H9 (cell line): ENCODE measurements at regions not wholly inside any gene's neighbourhood (a gene's known extent, or its start where the extent isn't known, plus 50 kb on each side); places are given as distances from the start of the nearest gene placed in this dataset.

Source experiments
- DNase-seq: peaks from one replicate; pipeline ENCODE4 v3.0.0-alpha.2; 2017
- H2AFZ ChIP-seq: one replicate; pipeline ENCODE4 v1.6.1; 2013; ENCODE audit warnings: mild to moderate bottlenecking, low read length, control low read depth, moderate library complexity
- H2AK5ac ChIP-seq: 2 replicates; pipeline ENCODE4 v1.6.1; 2013; ENCODE audit warnings: low read length, control low read depth, mixed read lengths; ENCODE audit not compliant: insufficient read length
- H2BK120ac ChIP-seq: one replicate; pipeline ENCODE4 v1.6.1; 2013; ENCODE audit warnings: low read depth, mild to moderate bottlenecking, low read length, control low read depth, inconsistent platforms; ENCODE audit not compliant: poor library complexity, severe bottlenecking
- H2BK12ac ChIP-seq: 2 replicates; pipeline ENCODE4 v1.6.1; 2013; ENCODE audit warnings: low read length, control low read depth, mixed read lengths, low read depth; ENCODE audit not compliant: insufficient read length
- H2BK15ac ChIP-seq: 2 replicates; pipeline ENCODE4 v1.6.1; 2013; ENCODE audit warnings: low read depth, low read length, control low read depth
- H2BK20ac ChIP-seq: one replicate; pipeline ENCODE4 v1.6.1; 2013; ENCODE audit warnings: low read depth, mild to moderate bottlenecking, low read length, control low read depth, inconsistent platforms; ENCODE audit not compliant: poor library complexity, severe bottlenecking
- H2BK5ac ChIP-seq: 2 replicates; pipeline ENCODE4 v1.6.1; 2013; ENCODE audit warnings: low read length, control low read depth, mixed read lengths; ENCODE audit not compliant: insufficient read length
- H3K14ac ChIP-seq: 2 replicates; pipeline ENCODE4 v1.6.1; 2013; ENCODE audit warnings: low read length, control low read depth; ENCODE audit not compliant: insufficient read depth
- H3K18ac ChIP-seq: 2 replicates; pipeline ENCODE4 v1.6.1; 2013; ENCODE audit warnings: low read depth, mild to moderate bottlenecking, mixed read lengths, low read length, control low read depth; ENCODE audit not compliant: insufficient read length
- H3K23ac ChIP-seq: 2 replicates; pipeline ENCODE4 v1.6.1; 2013; ENCODE audit warnings: low read length, control low read depth, mixed read lengths, low read depth; ENCODE audit not compliant: insufficient read length
- H3K23me2 ChIP-seq: 2 replicates; pipeline ENCODE4 v1.6.1; 2013; ENCODE audit warnings: low read depth, mild to moderate bottlenecking, mixed read lengths, low read length, control low read depth; ENCODE audit not compliant: insufficient read length, poor library complexity, severe bottlenecking
- H3K27ac ChIP-seq: 2 replicates; pipeline ENCODE4 v1.5.1; 2013; ENCODE audit warnings: low read length, control low read depth, mixed read lengths, low read depth; ENCODE audit not compliant: insufficient read length
- H3K27me3 ChIP-seq: 2 replicates; pipeline ENCODE4 v1.6.1; 2013; ENCODE audit warnings: low read length, control low read depth, inconsistent platforms; ENCODE audit not compliant: insufficient read depth
- H3K4ac ChIP-seq: 2 replicates; pipeline ENCODE4 v1.6.1; 2013; ENCODE audit warnings: low read depth, mild to moderate bottlenecking, control low read depth, inconsistent platforms, low read length, moderate library complexity
- H3K4me1 ChIP-seq: 2 replicates; pipeline ENCODE4 v1.6.1; 2013; ENCODE audit warnings: low read length, control low read depth, inconsistent platforms; ENCODE audit not compliant: insufficient read depth
- H3K4me2 ChIP-seq: 2 replicates; pipeline ENCODE4 v1.6.1; 2013; ENCODE audit warnings: low read length, control low read depth, mixed read lengths; ENCODE audit not compliant: insufficient read length, insufficient read depth
- H3K56ac ChIP-seq: 2 replicates; pipeline ENCODE4 v1.6.1; 2013; ENCODE audit warnings: low read depth, mild to moderate bottlenecking, mixed read lengths, low read length, control low read depth; ENCODE audit not compliant: insufficient read length
- H3K79me1 ChIP-seq: 2 replicates; pipeline ENCODE4 v1.6.1; 2013; ENCODE audit warnings: low read depth, mild to moderate bottlenecking, moderate library complexity, low read length, control low read depth, inconsistent platforms; ENCODE audit not compliant: insufficient read depth, poor library complexity, severe bottlenecking
- H3K79me2 ChIP-seq: 2 replicates; pipeline ENCODE4 v1.6.1; 2013; ENCODE audit warnings: low read length, control low read depth, inconsistent platforms; ENCODE audit not compliant: insufficient read depth
- H3K9ac ChIP-seq: 2 replicates; pipeline ENCODE4 v1.6.1; 2013; ENCODE audit warnings: low read length, control low read depth, mixed read lengths; ENCODE audit not compliant: insufficient read length; ENCODE audit errors: extremely low read depth
- H3K9me3 ChIP-seq: one replicate; pipeline ENCODE4 v1.6.1; 2013; ENCODE audit warnings: low read depth, low read length, inconsistent platforms; ENCODE audit not compliant: control insufficient read depth
- H3T11ph ChIP-seq: one replicate; pipeline ENCODE4 v1.6.1; 2013; ENCODE audit warnings: mild to moderate bottlenecking, low read length, control low read depth, inconsistent platforms
- H4K20me1 ChIP-seq: one replicate; pipeline ENCODE4 v1.6.1; 2013; ENCODE audit not compliant: control insufficient read depth, insufficient read length, insufficient read depth
- H4K5ac ChIP-seq: 2 replicates; pipeline ENCODE4 v1.6.1; 2013; ENCODE audit warnings: low read depth, mild to moderate bottlenecking, mixed read lengths, low read length, control low read depth; ENCODE audit not compliant: insufficient read length
- H4K8ac ChIP-seq: replicated peaks from 2 replicates; pipeline ENCODE4 v1.6.1; 2013; ENCODE audit warnings: low read length, control low read depth, mixed read lengths, low read depth; ENCODE audit not compliant: insufficient read length
- H4K91ac ChIP-seq: 2 replicates; pipeline ENCODE4 v1.6.1; 2013; ENCODE audit warnings: low read depth, mild to moderate bottlenecking, moderate library complexity, mixed read lengths, low read length, control low read depth; ENCODE audit not compliant: insufficient read length
- H3K27ac Mint-ChIP-seq, 3 experiments: 2 replicates in 2 of 3; 3 replicates in 1 of 3; pipeline ENCODE4 v1.8.0; 2020 to 2021; ENCODE audit warnings: mixed read lengths in 3 of 3, mild to moderate bottlenecking in 1 of 3, moderate library complexity in 1 of 3
- H3K27me3 Mint-ChIP-seq: 2 replicates; pipeline ENCODE4 v1.8.0; 2021; ENCODE audit warnings: low read depth, mild to moderate bottlenecking, moderate library complexity, mixed read lengths
- H3K36me3 Mint-ChIP-seq, 3 experiments: 2 replicates in 2 of 3; 3 replicates in 1 of 3; pipeline ENCODE4 v1.8.0; 2020 to 2021; ENCODE audit warnings: low read depth in 3 of 3, mixed read lengths in 3 of 3; ENCODE audit not compliant: insufficient read depth in 1 of 3
- H3K4me1 Mint-ChIP-seq, 2 experiments: 2 replicates each; pipeline ENCODE4 v1.8.0; 2020; ENCODE audit warnings: mixed read lengths in 2 of 2
- H3K4me3 Mint-ChIP-seq, 2 experiments: 2 replicates in 1 of 2; 3 replicates in 1 of 2; pipeline ENCODE4 v1.8.0; 2020 to 2021; ENCODE audit warnings: mild to moderate bottlenecking in 2 of 2, mixed read lengths in 2 of 2, moderate library complexity in 1 of 2
- H3K9me3 Mint-ChIP-seq, 2 experiments: 2 replicates in 1 of 2; 3 replicates in 1 of 2; pipeline ENCODE4 v1.8.0; 2020; ENCODE audit warnings: mild to moderate bottlenecking in 2 of 2, mixed read lengths in 2 of 2, moderate library complexity in 1 of 2
- CTCF ChIP-seq: fragments of 200-600 bp; sonication (generic); conservative IDR thresholded peaks from 3 replicates; pipeline ENCODE4 v1.8.0; 2021; ENCODE audit warnings: antibody characterized with exemption, mild to moderate bottlenecking
- WGBS: extraction: QIAGEN DNeasy Blood & Tissue Kit; methylation state at CpG from one replicate; pipeline ENCODE4 v1.1.7; 2013; ENCODE audit warnings: missing lambda C conversion rate, low lambda C conversion rate, mixed read lengths; ENCODE audit not compliant: insufficient read length; ENCODE audit errors: extremely low coverage; 5-methylcytosine and 5-hydroxymethylcytosine counted together

GRCh38 chr17:71407981-71408380, 712.8 kb upstream of the SOX9 start:
- no peak overlapping the region for H2BK12ac ChIP-seq
- H3K79me2 ChIP-seq = no peaks in the 10 kb centered on the region
- no peak overlapping the region for H2AK5ac ChIP-seq
- H3K9me3 Mint-ChIP-seq = peaks cover 3% of the 10 kb centered on the region in 2 experiments; a peak in 3 of 5 replicates
- H3T11ph ChIP-seq = no peak overlapping the region
- no peak overlapping the region for H3K4ac ChIP-seq
- no peak overlapping the region for H2BK15ac ChIP-seq
- no peaks in the 10 kb centered on the region for H3K27me3 Mint-ChIP-seq
- TF ChIP-seq CTCF = no peak
- H3K27me3 ChIP-seq = no peaks in the 10 kb centered on the region
- no peak overlapping the region for H3K27ac Mint-ChIP-seq
- no peak overlapping the region for H3K27ac ChIP-seq
- no peak overlapping the region for H3K23ac ChIP-seq
- H4K20me1 ChIP-seq = no peaks in the 10 kb centered on the region
- H3K56ac ChIP-seq = no peak overlapping the region
- no peaks in the 10 kb centered on the region for H3K79me1 ChIP-seq
- H3K4me1 Mint-ChIP-seq = no peaks in the 10 kb centered on the region
- H2BK5ac ChIP-seq = no peak overlapping the region
- H3K36me3 Mint-ChIP-seq = no peaks in the 10 kb centered on the region
- H3K4me2 ChIP-seq = no peak overlapping the region
- H3K4me1 ChIP-seq = no peaks in the 10 kb centered on the region
- no peak overlapping the region for H4K91ac ChIP-seq
- no peak overlapping the region for H3K4me3 Mint-ChIP-seq
- H2BK20ac ChIP-seq = no peak overlapping the region
- no peak overlapping the region for H2BK120ac ChIP-seq
- no peak overlapping the region for H3K14ac ChIP-seq
- no peaks in the 10 kb centered on the region for H3K9me3 ChIP-seq
- WGBS = no CpG with 5 or more reads among the region's 9 CpGs
- H3K9ac ChIP-seq = no peak overlapping the region
- H4K5ac ChIP-seq = no peak overlapping the region
- H2AFZ ChIP-seq = no peak overlapping the region
- no peak for DNase-seq
- no peak overlapping the region for H4K8ac ChIP-seq
- H3K23me2 ChIP-seq = no peaks in the 10 kb centered on the region
- no peak overlapping the region for H3K18ac ChIP-seq
